ENCODE measurements at regions not wholly inside any gene's neighbourhood (a gene's known extent, or its start where the extent isn't known, plus 50 kb on each side); places are given as distances from the start of the nearest gene placed in this dataset.
"Not testable (repeated sequence)": the region's sequence is repeated elsewhere in the genome, so short reads cannot be mapped to it uniquely, and the experiment has no call there.

GRCh38 chr13:50543141-50543540 is 300.4 kb downstream of the DLEU7 start:
- Histone ChIP-seq H3F3A (ENCODE audit: insufficient read depth, low read length) (no peaks in the 10 kb centered on the region), H4K20me1 (ENCODE audit: insufficient read depth, low read length) (no peaks in the 10 kb centered on the region), H3K4me3 (ENCODE audit: low read depth, low read length, poor library complexity, severe bottlenecking) (no peak overlapping the region), H3K9me2 (ENCODE audit: low read depth, low read length) (no peaks in the 10 kb centered on the region), H2AFZ (ENCODE audit: low read length) (no peak overlapping the region), H3K27ac (ENCODE audit: low read depth, low read length, poor library complexity, severe bottlenecking) (no peak overlapping the region), H3K4me1 (ENCODE audit: insufficient read depth, low read length, severe bottlenecking) (peaks cover 24% of the 10 kb centered on the region), H3K9ac (ENCODE audit: low read length) (no peak overlapping the region), H3K36me3 (ENCODE audit: insufficient read depth, low read length) (no peaks in the 10 kb centered on the region), H3K27me3 (ENCODE audit: insufficient read depth, low read length) (no peaks in the 10 kb centered on the region), H3K4me2 (ENCODE audit: low read length) (0 out of 2 replicates have a peak overlapping the region, but pooled peaks have one; percentile 35), H3K9me3 (ENCODE audit: low read length) (peaks cover 13% of the 10 kb centered on the region; the same call in 1 of the 2 replicates), H3K79me2 (ENCODE audit: insufficient read depth, low read length) (no peaks in the 10 kb centered on the region)
- TF ChIP-seq EZH2 (IDR thresholded peaks at IDR 0.05; ENCODE audit: borderline replicate concordance, low read length) (no peak), CTCF (IDR thresholded peaks at IDR 0.05; ENCODE audit: low read length) (no peak)

- Histone ChIP-seq H3K9ac (ENCODE audit: low read length) (peak overlapping the region; percentile 43; the same call in 1 of the 2 replicates), H3K27ac (ENCODE audit: low read depth, low read length, poor library complexity, severe bottlenecking) (peak overlapping the region; percentile 28), H3K36me3 (ENCODE audit: insufficient read depth, low read length) (no peaks in the 10 kb centered on the region), H3K79me2 (ENCODE audit: insufficient read depth, low read length) (no peaks in the 10 kb centered on the region), H4K20me1 (ENCODE audit: insufficient read depth, low read length) (no peaks in the 10 kb centered on the region), H3K4me3 (ENCODE audit: low read depth, low read length, poor library complexity, severe bottlenecking) (no peak overlapping the region), H3K4me1 (ENCODE audit: insufficient read depth, low read length, severe bottlenecking) (peaks cover 24% of the 10 kb centered on the region), H3K4me2 (ENCODE audit: low read length) (peak overlapping the region; percentile 35; the same call in 1 of the 2 replicates), H3K9me2 (ENCODE audit: low read depth, low read length) (no peaks in the 10 kb centered on the region), H3K9me3 (ENCODE audit: low read length) (peaks cover 9% of the 10 kb centered on the region; the same call in 1 of the 2 replicates), H3F3A (ENCODE audit: insufficient read depth, low read length) (no peaks in the 10 kb centered on the region), H2AFZ (ENCODE audit: low read length) (peak overlapping the region; percentile 91; the same call in 1 of the 2 replicates), H3K27me3 (ENCODE audit: insufficient read depth, low read length) (no peaks in the 10 kb centered on the region)
- TF ChIP-seq EZH2 (IDR thresholded peaks at IDR 0.05; ENCODE audit: borderline replicate concordance, low read length) (no peak), CTCF (IDR thresholded peaks at IDR 0.05; ENCODE audit: low read length) (no peak)
These were observed 299.7 kb downstream of the DLEU7 start for GRCh38 chr13:50543782-50544181.

GRCh38 chr13:50544211-50544610 is 299.3 kb downstream of the DLEU7 start:
- Histone ChIP-seq H3K36me3 (ENCODE audit: insufficient read depth, low read length) (no peaks in the 10 kb centered on the region), H2AFZ (ENCODE audit: low read length) (no peak overlapping the region), H3F3A (ENCODE audit: insufficient read depth, low read length) (no peaks in the 10 kb centered on the region), H3K27me3 (ENCODE audit: insufficient read depth, low read length) (no peaks in the 10 kb centered on the region), H4K20me1 (ENCODE audit: insufficient read depth, low read length) (no peaks in the 10 kb centered on the region), H3K9me2 (ENCODE audit: low read depth, low read length) (no peaks in the 10 kb centered on the region), H3K4me2 (ENCODE audit: low read length) (no peak overlapping the region), H3K4me3 (ENCODE audit: low read depth, low read length, poor library complexity, severe bottlenecking) (no peak overlapping the region), H3K4me1 (ENCODE audit: insufficient read depth, low read length, severe bottlenecking) (peaks cover 24% of the 10 kb centered on the region), H3K9ac (ENCODE audit: low read length) (no peak overlapping the region), H3K79me2 (ENCODE audit: insufficient read depth, low read length) (no peaks in the 10 kb centered on the region), H3K27ac (ENCODE audit: low read depth, low read length, poor library complexity, severe bottlenecking) (no peak overlapping the region), H3K9me3 (ENCODE audit: low read length) (peaks cover 9% of the 10 kb centered on the region; the same call in 1 of the 2 replicates)
- TF ChIP-seq CTCF (IDR thresholded peaks at IDR 0.05; ENCODE audit: low read length) (no peak), EZH2 (IDR thresholded peaks at IDR 0.05; ENCODE audit: borderline replicate concordance, low read length) (no peak)

- H3K4me2 ChIP-seq (ENCODE audit: low read length); H4K20me1 ChIP-seq (ENCODE audit: insufficient read depth, low read length); H3K9ac ChIP-seq (ENCODE audit: low read length); H2AFZ ChIP-seq (ENCODE audit: low read length); H3K79me2 ChIP-seq (ENCODE audit: insufficient read depth, low read length); H3K4me3 ChIP-seq (ENCODE audit: low read depth, low read length, poor library complexity, severe bottlenecking); H3K9me2 ChIP-seq (ENCODE audit: low read depth, low read length); H3K27ac ChIP-seq (ENCODE audit: low read depth, low read length, poor library complexity, severe bottlenecking); H3K27me3 ChIP-seq (ENCODE audit: insufficient read depth, low read length); H3K36me3 ChIP-seq (ENCODE audit: insufficient read depth, low read length); H3K9me3 ChIP-seq (ENCODE audit: low read length); H3F3A ChIP-seq (ENCODE audit: insufficient read depth, low read length): not testable (repeated sequence)
- peaks cover 24% of the 10 kb centered on the region for H3K4me1 ChIP-seq (ENCODE audit: insufficient read depth, low read length, severe bottlenecking)
These were observed 296.3 kb downstream of the DLEU7 start for GRCh38 chr13:50547175-50547574.

All from OCI-LY1 (cell line).